Right lobe of liver (tissue), 6 donors: ENCODE measurements at regions not wholly inside any gene's neighbourhood (a gene's known extent, or its start where the extent isn't known, plus 50 kb on each side); places are given as distances from the start of the nearest gene placed in this dataset.

Experiments
- ATAC-seq, 4 donors: fragments of 200-7000 bp; cut with Tn5 transposase; one replicate each; pipeline ENCODE4 v1.9.1; 2020; ENCODE audit warnings: mild to moderate bottlenecking in 4 of 4, moderate library complexity in 4 of 4
- DNase-seq, 3 donors: peaks; one replicate each; pipeline ENCODE4 v3.0.0-alpha.2; 2020
- H3K27ac ChIP-seq, 3 donors: fragments of 200-600 bp; one replicate each; pipeline ENCODE4 v1.8.0; 2022
- H3K27me3 ChIP-seq, 2 donors: fragments of 200-600 bp; one replicate each; pipeline ENCODE4 v1.8.0; 2022
- H3K36me3 ChIP-seq, 4 donors: fragments of 200-600 bp; sonication (generic) in 1 of 4; one replicate each; pipeline versions ENCODE4 v1.5.1 to v1.8.0; 2017 to 2022; ENCODE audit warnings: control low read depth in 1 of 4
- H3K4me1 ChIP-seq, 4 donors: fragments of 200-600 bp; sonication (generic) in 1 of 4; one replicate each; pipeline versions ENCODE4 v1.5.1 to v1.8.0; 2017 to 2022; ENCODE audit warnings: control low read depth in 1 of 4
- H3K4me3 ChIP-seq, 3 donors: fragments of 200-600 bp; one replicate each; pipeline ENCODE4 v1.8.0; 2022
- H3K9me3 ChIP-seq, 4 donors: fragments of 200-600 bp; sonication (generic) in 1 of 4; one replicate each; pipeline versions ENCODE4 v1.5.1 to v1.8.0; 2017 to 2022; ENCODE audit warnings: control low read depth in 1 of 4
- POLR2A ChIP-seq: fragments of 450-650 bp; IDR thresholded peaks from one replicate; pipeline ENCODE4 v1.6.1; 2017; ENCODE audit warnings: antibody characterized with exemption, mild to moderate bottlenecking
- WGBS: methylation state at CpG from one replicate; pipeline ENCODE4 v1.1.6; 2018; ENCODE audit warnings: low coverage, low lambda C conversion rate; ENCODE audit not compliant: insufficient coverage; ENCODE audit errors: missing lambda C conversion rate; 5-methylcytosine and 5-hydroxymethylcytosine counted together
- intact Hi-C, 2 donors: fragments of 100-400 bp; cut with DNase I; formaldehyde crosslinking; loops; one replicate each; pipeline versions ENCODE4 v1.11.2 to v1.14.1; 2022
- TF ChIP-seq, protein P1 (sequence below), 4 donors: fragments of 200-600 bp in 3 of 4; fragments of 450-650 bp in 1 of 4; IDR thresholded peaks; one replicate each; pipeline versions ENCODE4 v1.5.1 to v1.8.0; 2016 to 2022; ENCODE audit warnings: antibody characterized with exemption in 4 of 4, mild to moderate bottlenecking in 2 of 4
- donor health status: DM: no; HTN: yes; CAD: no.
- donor health status: DM: no; HTN: no; CAD: no.
- donor health status: DM: no; HTN: no; CAD: no.
- donor health status: DM: no; HTN: yes; CAD: no.
- donor health status: DM: no; HTN: yes; CAD: no.

- Histone ChIP-seq H3K27me3 (no peaks in the 10 kb centered on the region), H3K9me3 (no peaks in the 10 kb centered on the region), H3K4me3 (no peak overlapping the region), H3K27ac (no peak overlapping the region), H3K4me1 (peaks cover 0 to 17% (median 5%) of the 10 kb centered on the region in 4 donors), H3K36me3 (no peaks in the 10 kb centered on the region)
- WGBS, result 83% methylated on average over 3 of the region's 7 CpGs
- TF ChIP-seq, protein P1, sequence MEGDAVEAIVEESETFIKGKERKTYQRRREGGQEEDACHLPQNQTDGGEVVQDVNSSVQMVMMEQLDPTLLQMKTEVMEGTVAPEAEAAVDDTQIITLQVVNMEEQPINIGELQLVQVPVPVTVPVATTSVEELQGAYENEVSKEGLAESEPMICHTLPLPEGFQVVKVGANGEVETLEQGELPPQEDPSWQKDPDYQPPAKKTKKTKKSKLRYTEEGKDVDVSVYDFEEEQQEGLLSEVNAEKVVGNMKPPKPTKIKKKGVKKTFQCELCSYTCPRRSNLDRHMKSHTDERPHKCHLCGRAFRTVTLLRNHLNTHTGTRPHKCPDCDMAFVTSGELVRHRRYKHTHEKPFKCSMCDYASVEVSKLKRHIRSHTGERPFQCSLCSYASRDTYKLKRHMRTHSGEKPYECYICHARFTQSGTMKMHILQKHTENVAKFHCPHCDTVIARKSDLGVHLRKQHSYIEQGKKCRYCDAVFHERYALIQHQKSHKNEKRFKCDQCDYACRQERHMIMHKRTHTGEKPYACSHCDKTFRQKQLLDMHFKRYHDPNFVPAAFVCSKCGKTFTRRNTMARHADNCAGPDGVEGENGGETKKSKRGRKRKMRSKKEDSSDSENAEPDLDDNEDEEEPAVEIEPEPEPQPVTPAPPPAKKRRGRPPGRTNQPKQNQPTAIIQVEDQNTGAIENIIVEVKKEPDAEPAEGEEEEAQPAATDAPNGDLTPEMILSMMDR (IDR thresholded peaks at IDR 0.05), result no peak
- no peak for TF ChIP-seq POLR2A
- peak in 1 of 3 donors; percentile 33 for DNase-seq
- no peak for ATAC-seq
- intact Hi-C loops, result no loop called here
Measured at GRCh38 chr11:71305041-71305440, 52.7 kb upstream of the SHANK2 start.

- Histone ChIP-seq H3K4me1 (peaks cover 0 to 17% (median 5%) of the 10 kb centered on the region in 4 donors), H3K4me3 (no peak overlapping the region), H3K9me3 (no peaks in the 10 kb centered on the region), H3K27ac (no peak overlapping the region), H3K27me3 (no peaks in the 10 kb centered on the region), H3K36me3 (no peaks in the 10 kb centered on the region)
- no peak for TF ChIP-seq POLR2A
- TF ChIP-seq, protein P1 (IDR thresholded peaks at IDR 0.05), result no peak
- ATAC-seq (no peak), DNase-seq (peak in 2 of 3 donors; percentile 14 to 15)
- intact Hi-C loops, result no loop called here
- 92% methylated on average over 2 of the region's 3 CpGs for WGBS
Measured at GRCh38 chr11:71304491-71304890, 52.1 kb upstream of the SHANK2 start.

- peaks cover 0 to 17% (median 5%) of the 10 kb centered on the region in 4 donors for H3K4me1 ChIP-seq
- no peaks in the 10 kb centered on the region for H3K9me3 ChIP-seq
- no peak overlapping the region for H3K27ac ChIP-seq
- H3K4me3 ChIP-seq, result no peak overlapping the region
- H3K36me3 ChIP-seq, result no peaks in the 10 kb centered on the region
- no peak for TF ChIP-seq POLR2A
- TF ChIP-seq, protein P1 (IDR thresholded peaks at IDR 0.05), result no peak
- no CpG with 5 or more reads among the region's 1 CpG for WGBS
- ATAC-seq, result no peak
- DNase-seq, result peak in 1 of 3 donors; percentile 4
- intact Hi-C loops, result no loop called here
- H3K27me3 ChIP-seq, result no peaks in the 10 kb centered on the region
Measured at GRCh38 chr11:71304045-71304444, 51.7 kb upstream of the SHANK2 start.

GRCh38 chr11:71302911-71303310 is 50.5 kb upstream of the SHANK2 start:
- Histone ChIP-seq H3K27me3 (no peaks in the 10 kb centered on the region), H3K27ac (no peak overlapping the region), H3K4me1 (peaks cover 0 to 17% (median 5%) of the 10 kb centered on the region in 4 donors), H3K9me3 (no peaks in the 10 kb centered on the region), H3K36me3 (no peaks in the 10 kb centered on the region), H3K4me3 (no peak overlapping the region)
- DNase-seq, result no peak
- no peak for TF ChIP-seq POLR2A
- TF ChIP-seq, protein P1 (IDR thresholded peaks at IDR 0.05), result peak in 1 of 4 donors; percentile 8
- intact Hi-C loops, result no loop called here
- WGBS, result 78% methylated on average over 2 of the region's 2 CpGs
- ATAC-seq, result no peak

DNA sequence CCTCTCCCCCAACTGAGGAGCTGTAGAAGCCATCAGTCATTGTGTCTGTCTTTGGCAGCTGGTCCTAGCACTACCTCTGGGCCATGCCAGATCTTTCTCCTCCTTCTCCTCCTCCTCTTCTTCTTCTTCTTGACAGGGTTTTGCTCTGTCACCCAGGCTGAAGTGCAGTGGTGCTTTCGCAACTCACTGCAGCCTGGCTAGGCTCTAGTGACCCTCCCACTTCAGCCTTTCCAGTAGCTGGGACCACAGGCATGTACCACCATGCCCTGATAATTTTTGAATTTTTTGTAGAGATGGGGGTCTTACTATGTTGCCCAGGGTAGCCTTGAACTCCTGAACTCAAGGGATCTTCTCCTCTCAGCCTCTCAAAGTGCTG is 50.1 kb upstream of the SHANK2 start:
- no peaks in the 10 kb centered on the region for H3K27me3 ChIP-seq
- H3K9me3 ChIP-seq, result no peaks in the 10 kb centered on the region
- intact Hi-C loops, result no loop called here
- H3K4me1 ChIP-seq, result peaks cover 0 to 17% (median 5%) of the 10 kb centered on the region in 4 donors
- H3K36me3 ChIP-seq, result no peaks in the 10 kb centered on the region
- H3K4me3 ChIP-seq, result no peak overlapping the region
- DNase-seq (no peak), ATAC-seq (no peak)
- no peak overlapping the region for H3K27ac ChIP-seq
- no peak for TF ChIP-seq POLR2A
- 57% methylated on average over 1 of the region's 1 CpG for whole genome bisulfite sequencing
